ENCODE measurements at regions not wholly inside any gene's neighbourhood (a gene's known extent, or its start where the extent isn't known, plus 50 kb on each side); places are given as distances from the start of the nearest gene placed in this dataset.

GRCh38 chr2:168316073-168316440, 68.7 kb upstream of the STK39 start:
- Histone ChIP-seq H3K4me1 (ENCODE audit: control insufficient read depth in 1 of 2, insufficient read depth in 2 of 2, low read length in 2 of 2) (peaks cover 0 to 11% of the 10 kb centered on the region in 2 donors), H3K9me3 (ENCODE audit: control insufficient read depth, low read length) (no peaks in the 10 kb centered on the region), H3K27ac (ENCODE audit: low read depth in 1 of 2, low read length in 2 of 2) (no peak overlapping the region), H3K4me3 (ENCODE audit: low read length in 2 of 2) (no peak overlapping the region), H3K27me3 (ENCODE audit: control insufficient read depth in 1 of 2, insufficient read depth in 2 of 2, low read length in 1 of 2) (no peaks in the 10 kb centered on the region), H3K36me3 (ENCODE audit: control insufficient read depth in 1 of 2, insufficient read depth in 2 of 2, low read length in 1 of 2) (no peaks in the 10 kb centered on the region)
- intact Hi-C loops (cut with DNase I), result no loop called here
- DNase-seq (no peak), ATAC-seq (ENCODE audit: low FRiP score) (no peak)

DNA sequence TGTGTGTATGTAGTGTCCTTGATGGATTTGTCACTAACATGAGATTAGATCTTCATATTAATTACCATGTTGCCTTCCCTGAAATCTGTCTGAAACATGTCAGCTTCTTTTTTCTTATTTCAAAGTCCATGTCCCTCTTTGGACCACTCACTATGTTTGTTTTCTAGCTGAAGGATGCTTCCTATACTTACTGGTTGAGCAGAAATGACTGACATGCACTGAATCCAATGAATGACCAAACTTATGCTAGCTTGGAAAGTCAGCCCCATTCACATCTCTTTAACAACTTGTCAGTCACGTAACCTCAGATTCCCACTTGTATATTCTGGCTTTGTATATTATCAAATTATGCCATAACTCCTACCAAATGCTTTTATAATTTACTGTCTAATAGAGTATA, 69.9 kb upstream of the STK39 start:
- Histone ChIP-seq H3K36me3 (ENCODE audit: control insufficient read depth in 1 of 2, insufficient read depth in 2 of 2, low read length in 1 of 2) (no peaks in the 10 kb centered on the region), H3K27ac (ENCODE audit: low read depth in 1 of 2, low read length in 2 of 2) (no peak overlapping the region), H3K9me3 (ENCODE audit: control insufficient read depth, low read length) (no peaks in the 10 kb centered on the region), H3K4me3 (ENCODE audit: low read length in 2 of 2) (no peak overlapping the region), H3K4me1 (ENCODE audit: control insufficient read depth in 1 of 2, insufficient read depth in 2 of 2, low read length in 2 of 2) (peaks cover 0 to 8% of the 10 kb centered on the region in 2 donors), H3K27me3 (ENCODE audit: control insufficient read depth in 1 of 2, insufficient read depth in 2 of 2, low read length in 1 of 2) (no peaks in the 10 kb centered on the region)
- 92 to 97% methylated on average over 1 of the region's 1 CpG for WGBS, 2 donors
- intact Hi-C loops (cut with DNase I), result no loop called here
- DNase-seq, result no peak
- no peak for ATAC-seq (ENCODE audit: low FRiP score)

DNA sequence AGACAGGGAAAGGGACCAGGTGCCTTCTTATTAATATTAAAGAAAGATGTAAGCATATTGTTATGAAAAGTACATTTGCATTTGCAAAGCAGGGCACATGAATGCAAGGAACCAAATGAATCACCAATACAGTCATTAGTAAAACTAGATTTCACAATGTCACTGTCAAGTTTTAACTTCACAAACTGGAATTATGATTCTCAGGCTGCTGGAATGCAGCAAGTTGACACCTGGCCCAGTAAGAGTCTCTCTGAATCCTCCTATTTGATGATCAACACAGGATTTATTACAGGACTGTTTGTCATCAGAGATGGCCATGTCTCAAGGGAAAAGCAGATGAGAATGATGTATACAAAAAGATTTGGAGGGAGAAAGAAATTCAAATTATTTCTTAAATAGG, 72.9 kb upstream of the STK39 start:
- no peaks in the 10 kb centered on the region for H3K9me3 ChIP-seq (ENCODE audit: control insufficient read depth, low read length)
- intact Hi-C loops (cut with DNase I), result no loop called here

GRCh38 chr2:168322325-168323007, 75.1 kb upstream of the STK39 start:
- DNase-seq (no peak), ATAC-seq (ENCODE audit: low FRiP score) (no peak)
- intact Hi-C loops (cut with DNase I), result no loop called here
- no peak overlapping the region for H3K27ac ChIP-seq (ENCODE audit: low read depth in 1 of 2, low read length in 2 of 2)
- no peaks in the 10 kb centered on the region for H3K27me3 ChIP-seq (ENCODE audit: control insufficient read depth in 1 of 2, insufficient read depth in 2 of 2, low read length in 1 of 2)
- 84 to 88% methylated on average over 3 of the region's 3 CpGs for WGBS, 2 donors
- H3K36me3 ChIP-seq (ENCODE audit: control insufficient read depth in 1 of 2, insufficient read depth in 2 of 2, low read length in 1 of 2), result no peaks in the 10 kb centered on the region
- no peaks in the 10 kb centered on the region for H3K9me3 ChIP-seq (ENCODE audit: control insufficient read depth, low read length)
- no peak overlapping the region for H3K4me3 ChIP-seq (ENCODE audit: low read length in 2 of 2)
- H3K4me1 ChIP-seq (ENCODE audit: control insufficient read depth in 1 of 2, insufficient read depth in 2 of 2, low read length in 2 of 2), result no peaks in the 10 kb centered on the region

More for the DNA sequence above, 72.9 kb upstream of the STK39 start:
- no peaks in the 10 kb centered on the region for H3K36me3 ChIP-seq (ENCODE audit: control insufficient read depth in 1 of 2, insufficient read depth in 2 of 2, low read length in 1 of 2)
- H3K4me1 ChIP-seq (ENCODE audit: control insufficient read depth in 1 of 2, insufficient read depth in 2 of 2, low read length in 2 of 2), result peaks cover 0 to 5% of the 10 kb centered on the region in 2 donors
- DNase-seq (no peak), ATAC-seq (ENCODE audit: low FRiP score) (no peak)
- H3K27ac ChIP-seq (ENCODE audit: low read depth in 1 of 2, low read length in 2 of 2), result no peak overlapping the region
- no peaks in the 10 kb centered on the region for H3K27me3 ChIP-seq (ENCODE audit: control insufficient read depth in 1 of 2, insufficient read depth in 2 of 2, low read length in 1 of 2)
- no peak overlapping the region for H3K4me3 ChIP-seq (ENCODE audit: low read length in 2 of 2)

DNA sequence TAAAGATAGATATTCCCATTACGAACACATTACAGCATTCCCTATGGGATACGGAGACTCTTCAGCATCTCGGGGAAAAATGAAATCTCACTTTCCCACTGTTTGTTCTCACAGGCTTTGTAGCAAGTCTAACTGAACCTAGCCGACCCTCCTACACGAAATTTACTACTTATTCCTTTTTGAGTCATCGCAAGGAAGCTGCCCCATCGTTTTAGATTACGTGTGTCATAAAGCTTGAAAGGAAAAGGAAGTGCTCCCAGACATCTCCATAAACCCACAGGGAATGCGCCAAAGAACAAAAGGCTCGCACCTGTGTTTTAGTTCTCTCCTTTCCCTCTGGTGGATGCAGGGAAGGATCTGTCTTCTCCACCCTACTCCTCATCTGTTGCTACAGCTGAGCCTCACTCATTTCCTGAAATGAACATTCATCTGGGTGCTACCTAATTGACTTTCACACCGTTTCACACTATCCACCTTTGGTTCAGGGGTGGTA, 76.2 kb upstream of the STK39 start:
- Histone ChIP-seq H3K4me3 (ENCODE audit: low read length in 2 of 2) (no peak overlapping the region), H3K27me3 (ENCODE audit: control insufficient read depth in 1 of 2, insufficient read depth in 2 of 2, low read length in 1 of 2) (no peaks in the 10 kb centered on the region), H3K4me1 (ENCODE audit: control insufficient read depth in 1 of 2, insufficient read depth in 2 of 2, low read length in 2 of 2) (no peaks in the 10 kb centered on the region), H3K27ac (ENCODE audit: low read depth in 1 of 2, low read length in 2 of 2) (no peak overlapping the region), H3K36me3 (ENCODE audit: control insufficient read depth in 1 of 2, insufficient read depth in 2 of 2, low read length in 1 of 2) (no peaks in the 10 kb centered on the region), H3K9me3 (ENCODE audit: control insufficient read depth, low read length) (no peaks in the 10 kb centered on the region)
- WGBS, 2 donors, result 50 to 67% methylated on average over 11 of the region's 11 CpGs
- no peak for DNase-seq
- intact Hi-C loops (cut with DNase I), result no loop called here
- ATAC-seq (ENCODE audit: low FRiP score), result no peak

- ATAC-seq (ENCODE audit: low FRiP score), result no peak
- 72 to 81% methylated on average over 2 of the region's 2 CpGs for WGBS, 2 donors
Observed at GRCh38 chr2:168326572-168326971, 79.2 kb upstream of the STK39 start.

DNA sequence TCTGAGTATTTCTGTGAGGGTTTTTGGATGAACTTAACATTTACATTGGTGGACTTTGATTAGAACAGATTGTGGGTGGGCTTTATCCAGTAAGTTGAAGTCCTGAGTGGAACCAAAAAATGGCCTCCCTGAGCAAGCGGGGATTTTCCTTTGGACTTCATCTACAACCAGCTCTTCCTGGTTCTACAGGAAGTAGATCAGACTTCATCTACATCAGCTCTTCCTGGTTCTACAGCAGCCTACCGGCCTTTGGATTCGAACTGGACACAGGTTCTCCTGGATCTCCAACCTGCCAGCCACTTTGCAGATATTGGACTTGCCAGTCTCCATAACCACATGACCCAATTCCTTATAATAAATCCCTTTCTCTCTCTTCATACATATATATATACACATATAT, 79.9 kb upstream of the STK39 start:
- H3K9me3 ChIP-seq (ENCODE audit: control insufficient read depth, low read length), result no peaks in the 10 kb centered on the region
- no peak for ATAC-seq (ENCODE audit: low FRiP score)
- H3K27me3 ChIP-seq (ENCODE audit: control insufficient read depth in 1 of 2, insufficient read depth in 2 of 2, low read length in 1 of 2), result no peaks in the 10 kb centered on the region
- no peak overlapping the region for H3K4me3 ChIP-seq (ENCODE audit: low read length in 2 of 2)
- no peaks in the 10 kb centered on the region for H3K4me1 ChIP-seq (ENCODE audit: control insufficient read depth in 1 of 2, insufficient read depth in 2 of 2, low read length in 2 of 2)
- no peak for DNase-seq
- intact Hi-C loops (cut with DNase I), result no loop called here
- no peaks in the 10 kb centered on the region for H3K36me3 ChIP-seq (ENCODE audit: control insufficient read depth in 1 of 2, insufficient read depth in 2 of 2, low read length in 1 of 2)
- 93% methylated on average over 3 of the region's 3 CpGs for WGBS, 2 donors
- no peak overlapping the region for H3K27ac ChIP-seq (ENCODE audit: low read depth in 1 of 2, low read length in 2 of 2)

More at GRCh38 chr2:168326572-168326971, 79.2 kb upstream of the STK39 start:
- Histone ChIP-seq H3K9me3 (ENCODE audit: control insufficient read depth, low read length) (no peaks in the 10 kb centered on the region), H3K27ac (ENCODE audit: low read depth in 1 of 2, low read length in 2 of 2) (no peak overlapping the region), H3K4me3 (ENCODE audit: low read length in 2 of 2) (no peak overlapping the region), H3K4me1 (ENCODE audit: control insufficient read depth in 1 of 2, insufficient read depth in 2 of 2, low read length in 2 of 2) (no peaks in the 10 kb centered on the region), H3K27me3 (ENCODE audit: control insufficient read depth in 1 of 2, insufficient read depth in 2 of 2, low read length in 1 of 2) (no peaks in the 10 kb centered on the region), H3K36me3 (ENCODE audit: control insufficient read depth in 1 of 2, insufficient read depth in 2 of 2, low read length in 1 of 2) (no peaks in the 10 kb centered on the region)
- DNase-seq, result no peak
- intact Hi-C loops (cut with DNase I), result no loop called here

DNA sequence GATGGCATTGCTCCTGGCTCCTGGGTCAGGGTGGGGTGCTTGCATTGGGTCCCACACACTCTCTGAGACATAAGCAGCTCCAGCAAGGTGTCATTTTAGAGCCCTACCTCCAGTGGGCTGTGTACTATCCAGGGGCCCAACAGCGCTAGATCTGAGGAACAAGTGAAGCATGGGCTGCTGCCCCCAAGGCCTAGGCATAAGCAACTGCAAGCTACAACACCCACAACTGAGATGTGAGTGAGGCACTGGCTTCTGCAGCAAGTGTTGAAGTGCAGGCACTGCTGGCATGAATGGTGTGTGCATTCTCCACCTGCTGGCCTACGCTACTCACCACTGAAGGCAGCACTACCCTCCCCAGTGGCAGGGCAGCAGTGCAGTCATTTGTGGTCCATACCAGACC, 81.0 kb upstream of the STK39 start:
- no peaks in the 10 kb centered on the region for H3K9me3 ChIP-seq (ENCODE audit: control insufficient read depth, low read length)
- intact Hi-C loops (cut with DNase I), result no loop called here
- ATAC-seq (ENCODE audit: low FRiP score) (no peak), DNase-seq (no peak)
- no peaks in the 10 kb centered on the region for H3K4me1 ChIP-seq (ENCODE audit: control insufficient read depth in 1 of 2, insufficient read depth in 2 of 2, low read length in 2 of 2)
- no peaks in the 10 kb centered on the region for H3K36me3 ChIP-seq (ENCODE audit: control insufficient read depth in 1 of 2, insufficient read depth in 2 of 2, low read length in 1 of 2)
- H3K27ac ChIP-seq (ENCODE audit: low read depth in 1 of 2, low read length in 2 of 2), result no peak overlapping the region
- H3K27me3 ChIP-seq (ENCODE audit: control insufficient read depth in 1 of 2, insufficient read depth in 2 of 2, low read length in 1 of 2), result no peaks in the 10 kb centered on the region
- WGBS, 2 donors, result 100% methylated on average over 2 of the region's 2 CpGs
- no peak overlapping the region for H3K4me3 ChIP-seq (ENCODE audit: low read length in 2 of 2)

- DNase-seq, result no peak
- no peak overlapping the region for H3K4me3 ChIP-seq (ENCODE audit: low read length in 2 of 2)
- ATAC-seq (ENCODE audit: low FRiP score), result no peak
- no peak overlapping the region for H3K27ac ChIP-seq (ENCODE audit: low read depth in 1 of 2, low read length in 2 of 2)
- H3K36me3 ChIP-seq (ENCODE audit: control insufficient read depth in 1 of 2, insufficient read depth in 2 of 2, low read length in 1 of 2), result no peaks in the 10 kb centered on the region
- intact Hi-C loops (cut with DNase I), result no loop called here
- H3K4me1 ChIP-seq (ENCODE audit: control insufficient read depth in 1 of 2, insufficient read depth in 2 of 2, low read length in 2 of 2), result no peaks in the 10 kb centered on the region
- no peaks in the 10 kb centered on the region for H3K27me3 ChIP-seq (ENCODE audit: control insufficient read depth in 1 of 2, insufficient read depth in 2 of 2, low read length in 1 of 2)
- no peaks in the 10 kb centered on the region for H3K9me3 ChIP-seq (ENCODE audit: control insufficient read depth, low read length)
Observed at GRCh38 chr2:168330624-168331423, 83.4 kb upstream of the STK39 start.
